NCI-H446 treated with DMSO at 0.1 percent for 48 hours (cell line): ENCODE measurements at regions not wholly inside any gene's neighbourhood (a gene's known extent, or its start where the extent isn't known, plus 50 kb on each side); places are given as distances from the start of the nearest gene placed in this dataset.

Experiments
- DNase-seq: peaks from one replicate; lab custom pipeline; 2025; lab: John Stamatoyannopoulos, UW

DNA sequence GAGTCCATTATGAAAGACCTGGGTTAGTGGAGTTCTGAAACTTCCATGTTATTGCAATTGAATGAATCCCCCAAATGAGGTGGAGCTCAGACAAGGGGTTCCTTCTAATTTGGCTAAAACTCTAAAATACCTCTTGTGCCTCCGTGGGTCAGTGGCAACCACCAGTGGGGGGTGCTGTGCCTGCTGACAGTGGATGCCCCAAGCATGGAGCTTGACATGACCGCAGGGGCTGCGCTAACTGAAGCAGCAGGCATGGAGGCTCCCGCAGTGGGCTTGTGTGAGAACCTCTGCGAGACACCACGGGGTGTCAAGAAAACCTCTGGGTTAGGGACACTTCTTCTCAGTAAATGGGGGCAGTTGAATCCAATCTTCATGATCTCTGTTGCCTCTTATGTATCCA is 200.5 kb downstream of the DRD1 start:
- DNase-seq = no peak

DNA sequence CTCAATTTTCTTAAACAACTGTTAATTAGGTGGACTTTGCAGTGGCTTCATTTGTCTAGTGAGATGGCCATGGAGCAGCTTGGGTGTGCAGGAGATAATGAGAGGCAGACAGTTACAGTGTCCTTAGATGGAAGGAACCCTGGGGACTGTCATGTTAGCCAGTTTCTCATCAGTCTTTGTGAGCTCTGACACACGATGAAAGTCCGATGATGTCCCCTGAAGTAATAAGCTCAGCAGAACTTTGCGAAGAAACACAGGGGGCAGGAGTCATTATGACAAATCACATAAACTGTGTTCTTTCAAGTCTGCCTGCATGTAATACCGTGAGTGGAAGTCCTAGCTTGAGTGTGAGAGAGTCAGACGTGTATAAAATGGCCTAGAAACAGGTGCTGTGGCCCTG is 201.8 kb downstream of the DRD1 start:
- DNase-seq = no peak

DNA sequence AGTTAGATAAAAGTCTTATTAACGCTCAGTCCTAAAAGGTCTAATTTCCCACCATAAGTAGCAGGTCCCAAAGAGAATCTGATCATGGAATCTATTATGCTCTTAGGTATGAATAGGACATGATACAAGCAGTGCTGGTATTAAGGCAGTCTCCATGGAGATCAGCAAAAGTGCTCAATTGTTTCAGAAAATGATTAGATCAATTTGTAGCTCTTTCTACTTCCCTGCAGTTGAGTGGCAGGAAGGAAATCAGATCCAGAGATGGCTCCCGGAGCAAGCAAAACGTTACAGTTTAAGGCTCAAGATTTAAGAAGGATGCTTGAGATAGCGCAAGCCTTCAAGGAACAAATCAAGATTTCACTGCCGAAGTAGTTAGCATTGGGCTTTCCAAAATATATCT is 205.7 kb downstream of the DRD1 start:
- DNase-seq = no peak

DNA sequence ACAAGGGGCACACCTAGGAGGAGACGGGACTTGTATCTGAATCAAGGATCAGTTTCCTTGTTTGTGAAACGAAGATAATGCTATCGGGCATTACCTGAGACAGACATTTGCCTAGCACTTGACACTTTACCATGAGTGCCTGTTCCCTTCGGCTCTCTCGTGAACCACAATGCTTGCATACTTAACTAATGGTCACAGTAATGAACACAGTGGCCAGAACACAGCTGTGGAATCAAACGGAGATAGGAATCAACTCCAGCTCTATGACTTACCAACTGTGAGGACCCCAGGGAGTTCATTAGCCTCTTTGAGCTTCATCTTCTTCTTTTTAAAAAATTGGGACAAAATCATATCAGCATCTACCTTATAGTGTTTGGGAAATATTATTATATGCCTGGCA is 207.8 kb downstream of the DRD1 start:
- DNase-seq = no peak

DNA sequence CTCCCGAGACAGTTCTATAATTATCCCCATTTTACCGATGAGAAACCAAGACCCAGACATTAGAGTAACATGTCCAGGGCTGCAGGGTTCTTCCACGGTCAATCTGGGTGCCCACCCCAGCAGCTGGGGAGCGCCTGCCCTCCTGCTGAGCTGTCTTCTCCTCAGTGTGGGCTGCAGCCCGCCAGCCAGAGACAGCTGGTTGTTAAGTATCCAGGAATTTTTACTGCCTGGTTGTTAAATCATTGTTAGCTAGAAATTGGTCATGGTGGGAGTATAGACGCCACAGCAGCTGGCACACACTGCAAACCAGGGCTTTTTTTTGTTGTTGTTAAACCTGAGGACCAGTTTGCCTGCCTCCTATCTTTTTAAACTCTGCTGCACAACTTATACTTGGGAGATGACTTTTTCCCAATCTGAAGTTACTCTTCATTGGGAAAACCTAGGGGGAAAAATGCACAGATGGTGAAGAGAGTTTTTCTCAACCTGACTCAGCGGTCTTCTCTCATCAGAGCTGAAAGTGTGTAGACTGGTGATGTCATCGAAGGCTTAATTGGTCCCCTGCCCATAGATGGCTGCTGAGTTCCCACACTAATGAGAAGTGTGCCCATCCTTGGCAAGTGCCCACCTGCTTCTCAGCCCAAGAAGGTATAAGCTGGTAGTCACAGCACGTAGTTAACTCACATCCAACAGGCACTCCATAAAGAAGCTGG is 208.6 kb downstream of the DRD1 start:
- DNase-seq = no peak

DNA sequence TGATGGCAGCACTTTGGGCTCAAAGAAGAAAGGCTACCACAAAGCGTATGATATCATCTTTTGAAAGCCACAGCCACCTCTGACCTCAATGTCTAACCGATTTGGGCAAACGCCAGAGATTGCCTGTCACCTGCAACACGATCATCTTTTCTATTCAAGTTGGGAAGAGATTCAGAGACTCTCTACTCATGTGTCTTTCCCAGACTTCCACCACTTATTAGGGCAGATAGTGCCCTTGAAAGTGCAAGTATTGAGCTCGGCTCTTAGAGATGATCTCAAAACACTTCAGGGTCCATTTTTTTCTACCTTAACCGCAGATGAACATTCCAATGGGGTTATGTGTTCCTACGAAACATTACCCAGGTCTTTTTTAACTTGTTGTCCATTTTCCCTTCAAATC is 213.7 kb downstream of the DRD1 start:
- DNase-seq = no peak

DNA sequence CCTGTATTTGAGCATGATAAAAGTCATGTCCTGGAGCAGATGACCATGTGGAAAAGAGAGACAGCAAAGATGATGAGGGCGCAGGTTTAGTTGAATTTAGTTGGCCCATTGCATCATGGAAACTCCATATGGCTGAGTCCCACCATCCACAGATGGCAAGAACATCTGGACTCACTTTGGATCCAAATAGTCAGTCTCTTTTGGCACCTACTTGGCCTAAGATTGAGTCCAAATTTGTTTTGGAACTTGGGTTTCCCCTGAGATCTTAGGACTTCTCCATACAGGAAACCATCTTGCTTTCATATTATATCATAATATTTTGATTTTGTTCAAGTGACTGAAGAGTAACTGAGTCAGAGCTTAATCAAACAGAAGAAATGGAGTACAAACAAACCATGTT is 217.5 kb downstream of the DRD1 start:
- DNase-seq = no peak

DNA sequence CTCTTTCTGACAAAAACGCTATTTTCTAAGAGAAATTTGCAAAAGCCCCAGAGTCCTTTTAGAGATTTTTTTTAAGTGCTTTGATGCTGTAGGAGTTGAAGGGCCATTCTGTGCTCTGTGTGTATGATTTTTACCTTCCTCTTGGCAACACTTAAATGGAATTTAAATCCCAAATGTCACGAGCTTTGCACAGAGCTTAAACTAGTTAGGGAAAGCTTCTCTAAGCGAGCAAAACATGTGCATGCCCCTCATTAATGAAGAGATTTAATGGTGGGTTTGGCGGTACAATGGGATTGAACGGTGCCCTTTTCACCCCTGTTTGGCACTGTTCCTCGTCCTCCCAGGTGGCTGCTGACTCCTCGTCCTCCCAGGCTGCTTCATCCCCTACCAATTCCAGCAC is 220.7 kb downstream of the DRD1 start:
- no peak for DNase-seq

DNA sequence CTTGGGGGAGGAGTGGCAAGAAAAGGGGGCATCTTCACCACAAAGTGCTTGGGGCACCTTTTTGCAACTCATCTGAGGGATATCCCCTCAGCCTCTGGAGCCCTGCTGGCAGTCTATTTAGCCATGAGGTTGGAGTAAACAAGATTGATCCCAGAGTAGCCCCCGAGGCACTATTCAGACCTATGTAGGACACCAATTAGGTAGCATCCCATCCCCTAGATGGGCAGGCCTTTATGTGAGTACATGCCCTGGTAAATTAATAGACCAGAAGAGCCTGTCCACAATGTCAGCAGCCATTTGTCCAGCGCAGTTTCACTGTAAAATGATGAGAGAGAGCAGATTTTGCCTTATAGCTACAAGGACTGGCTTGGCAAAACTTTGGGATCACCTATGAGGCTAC is 221.4 kb downstream of the DRD1 start:
- no peak for DNase-seq

DNA sequence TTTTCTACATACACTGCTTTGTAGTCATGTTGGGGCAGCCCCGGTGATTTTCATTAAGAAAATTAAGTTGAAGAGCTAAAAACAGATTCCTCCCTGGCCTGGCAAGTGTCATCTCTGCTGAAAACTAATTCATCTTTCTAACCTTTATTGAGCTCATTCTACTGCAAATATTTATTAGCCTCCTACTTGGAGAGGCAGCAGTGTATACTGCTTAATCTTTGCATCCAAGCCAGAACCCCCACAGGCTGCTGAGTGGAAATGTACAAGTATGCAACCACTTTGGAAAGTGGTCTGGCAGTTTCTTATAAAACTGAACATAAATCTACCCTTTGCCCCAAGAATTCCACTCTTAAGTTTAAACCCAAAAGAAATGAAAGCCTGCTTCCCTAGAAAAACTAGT is 223.4 kb downstream of the DRD1 start:
- no peak for DNase-seq

DNA sequence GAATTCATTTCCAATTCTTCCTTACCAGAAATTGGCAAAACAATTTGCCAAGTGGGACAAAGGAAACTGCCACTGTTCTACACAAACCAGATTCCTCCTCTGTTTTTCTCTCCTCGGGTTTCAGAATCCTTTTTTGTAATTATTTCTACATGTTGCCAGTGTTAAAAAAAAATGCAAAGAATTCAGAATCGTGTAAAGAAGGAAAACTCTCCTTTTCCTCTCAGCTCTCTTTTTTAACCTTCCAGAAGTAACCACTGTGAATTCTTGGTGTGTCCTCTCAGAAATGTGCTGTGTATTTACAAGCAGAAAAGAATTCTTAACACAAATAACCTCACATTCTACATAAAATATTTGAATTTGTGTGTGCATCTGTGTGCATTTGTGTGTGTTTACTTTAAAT is 224.6 kb downstream of the DRD1 start:
- DNase-seq = no peak

DNA sequence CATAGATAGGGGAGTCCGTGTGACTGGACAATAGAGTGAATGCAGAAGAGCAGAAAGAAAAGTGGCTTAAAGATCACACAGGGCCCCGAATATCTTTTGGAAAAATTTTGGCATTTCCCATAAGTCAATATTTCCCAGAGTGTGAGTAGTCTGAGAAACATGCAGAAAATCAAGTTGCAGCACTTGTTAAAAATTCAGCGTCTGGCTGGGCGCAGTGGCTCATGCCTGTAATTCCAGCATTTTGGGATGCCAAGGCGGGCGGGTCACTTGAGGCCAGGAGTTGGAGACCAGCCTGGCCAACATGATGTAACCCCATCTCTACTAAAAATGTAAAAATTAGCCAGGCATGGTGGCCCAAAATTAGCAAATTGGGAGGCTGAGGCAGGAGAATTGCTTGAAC is 227.0 kb downstream of the DRD1 start:
- DNase-seq = no peak

DNA sequence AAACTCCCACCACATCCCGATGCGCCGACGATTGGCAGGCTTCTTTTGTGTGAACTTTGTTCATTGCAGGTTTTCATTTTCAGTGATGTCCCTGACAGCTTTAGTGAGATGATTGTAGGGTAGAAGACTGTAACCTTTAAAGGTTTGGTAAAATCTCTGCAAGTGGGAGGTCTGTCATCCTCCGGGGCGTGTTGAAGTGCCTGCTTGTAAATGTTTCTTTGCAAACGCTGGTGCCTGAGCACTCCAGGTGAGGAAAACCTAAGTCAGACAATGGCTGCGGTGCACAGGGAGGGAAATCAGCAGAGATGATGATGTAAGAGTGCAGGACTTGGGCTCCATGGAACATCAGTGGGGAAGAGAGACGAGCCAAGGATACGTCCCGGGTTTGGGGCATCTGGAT is 228.1 kb downstream of the DRD1 start:
- DNase-seq = no peak

DNA sequence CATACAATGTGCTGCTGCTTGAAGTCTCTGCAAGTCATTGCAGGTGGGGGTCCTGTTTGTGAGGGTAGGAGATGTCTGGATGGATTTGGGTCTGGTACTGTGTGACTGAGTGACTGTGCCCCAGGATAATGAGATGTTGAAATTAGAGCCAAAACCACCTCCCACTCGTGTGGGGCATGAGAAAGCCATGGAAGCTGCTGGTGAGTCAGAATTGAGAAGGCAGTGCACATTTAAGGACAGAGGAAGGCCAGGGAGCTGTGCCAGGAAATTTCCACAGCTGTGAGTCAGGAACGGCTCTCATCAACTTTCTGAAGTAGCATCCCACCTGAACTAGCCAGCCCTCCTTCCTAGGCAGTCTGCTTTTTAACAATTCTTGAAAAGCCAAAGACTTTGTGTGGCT is 229.8 kb downstream of the DRD1 start:
- no peak for DNase-seq

DNA sequence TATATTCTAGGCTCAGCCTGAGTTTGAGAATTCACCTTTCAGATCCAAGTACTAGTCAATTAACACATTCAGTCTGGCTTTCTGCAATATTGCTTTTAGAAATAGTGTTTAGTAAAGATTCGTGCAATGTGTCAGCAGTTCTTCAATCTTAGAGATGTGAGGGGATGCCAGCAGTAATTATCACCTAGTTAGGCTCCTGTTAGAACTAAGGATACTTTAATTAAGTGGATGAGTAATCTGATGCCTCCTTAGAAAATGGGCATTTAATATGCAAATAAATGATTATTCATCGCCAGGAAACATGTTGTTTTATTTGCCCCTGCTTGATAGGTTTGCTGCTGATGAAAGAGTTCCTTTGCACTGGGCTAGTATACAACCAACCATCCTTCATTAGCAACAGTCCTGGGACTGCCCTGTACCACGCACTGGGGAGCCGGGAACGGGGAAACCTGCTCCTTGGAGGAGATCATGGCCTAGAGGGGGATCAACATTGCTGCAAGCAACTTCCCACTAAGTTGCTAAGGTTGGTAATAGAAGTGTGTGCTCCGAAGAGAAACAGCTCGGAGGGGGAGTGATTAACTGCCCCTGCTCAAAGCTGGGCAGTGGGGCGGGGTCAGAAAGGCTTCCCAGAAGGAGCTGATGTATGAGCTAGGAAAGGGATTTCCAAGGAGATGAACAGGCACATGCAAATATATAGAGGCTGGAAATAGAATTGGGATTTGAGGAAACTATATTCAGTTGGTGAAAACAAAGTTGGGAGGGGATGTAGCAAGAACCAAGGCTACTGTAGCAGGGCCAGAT is 231.8 kb downstream of the DRD1 start:
- no peak for DNase-seq

DNA sequence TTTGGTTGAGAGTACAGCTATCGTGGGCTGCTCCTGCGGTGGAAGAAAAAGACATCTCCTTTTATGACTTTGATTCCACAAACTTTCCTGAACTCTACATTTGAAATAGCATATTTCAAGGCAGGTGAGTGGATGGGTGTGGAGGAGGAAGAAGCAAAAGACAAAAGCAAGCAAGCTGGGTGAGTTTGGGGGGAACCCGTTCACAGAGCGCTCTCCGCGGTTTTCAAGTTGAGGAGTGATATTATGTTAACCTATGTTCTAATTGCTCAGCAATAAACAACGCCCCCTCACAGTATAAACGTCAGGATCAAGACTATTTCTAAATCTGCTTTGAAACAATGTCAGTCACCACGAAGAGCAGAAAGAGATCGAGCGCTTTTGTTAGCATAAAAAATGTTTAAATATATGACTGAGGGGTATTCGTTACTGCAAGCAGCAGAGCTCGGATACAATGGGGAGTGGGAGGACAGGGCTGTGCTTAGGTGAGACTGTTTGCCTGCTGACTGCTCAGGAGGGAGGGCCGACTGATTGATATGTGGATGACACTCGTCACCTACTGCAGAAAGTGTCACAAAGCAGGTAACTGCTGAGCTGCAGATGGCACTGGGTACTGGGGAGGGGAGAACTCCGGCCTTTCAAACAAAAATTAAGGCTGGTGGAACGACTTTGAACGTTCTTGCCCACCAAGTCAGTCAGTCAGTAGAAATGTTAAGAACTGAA is 236.5 kb downstream of the DRD1 start:
- no peak for DNase-seq

DNA sequence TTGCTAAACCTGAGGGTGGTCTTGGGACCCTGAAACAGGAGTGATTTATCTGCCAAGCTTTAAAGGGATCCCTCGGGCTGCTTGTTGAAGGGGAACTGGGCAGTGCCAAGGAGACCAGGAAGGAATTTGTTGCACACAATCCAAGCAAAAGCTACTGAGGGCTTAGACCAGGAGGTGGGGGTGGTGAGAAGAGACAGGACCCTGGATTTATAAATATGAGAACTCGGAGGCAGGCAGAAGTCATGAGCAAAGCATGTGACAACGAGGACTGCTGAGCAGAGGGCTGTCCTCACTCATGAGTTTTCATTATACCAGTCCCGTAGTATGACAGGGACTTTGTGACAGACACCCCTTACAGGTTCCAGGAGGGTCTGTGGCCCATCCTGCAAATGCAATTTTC is 237.3 kb downstream of the DRD1 start:
- DNase-seq = no peak

DNA sequence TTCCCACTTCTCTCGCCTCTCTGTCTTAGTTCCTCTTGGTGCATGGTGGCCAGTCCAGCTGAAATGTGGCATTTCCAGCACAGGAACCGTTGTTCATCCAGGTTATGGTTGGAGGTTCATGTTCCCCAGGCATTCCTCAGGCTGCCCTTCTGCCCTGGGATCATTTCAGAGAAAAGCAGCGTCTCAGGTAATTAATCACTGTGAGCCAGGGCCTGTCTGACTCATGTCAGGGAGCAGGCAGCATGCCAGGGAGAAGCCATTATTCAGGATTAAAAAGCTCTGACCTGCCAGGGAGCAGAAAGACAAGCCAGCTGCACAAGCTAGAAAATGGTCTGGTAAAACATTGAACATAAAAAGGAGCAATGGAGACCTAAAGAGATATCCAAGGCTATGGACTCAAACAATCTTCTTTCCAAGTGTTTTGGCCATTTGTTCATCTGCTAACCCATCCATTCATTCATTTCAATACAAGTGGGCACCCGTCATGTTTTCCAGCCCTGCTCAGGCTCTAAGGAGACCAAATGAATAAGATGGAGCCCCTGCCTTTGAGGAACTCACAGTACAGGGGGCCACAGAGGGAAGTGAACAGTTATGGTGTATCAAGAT is 241.4 kb downstream of the DRD1 start:
- peak; percentile 26 for DNase-seq

DNA sequence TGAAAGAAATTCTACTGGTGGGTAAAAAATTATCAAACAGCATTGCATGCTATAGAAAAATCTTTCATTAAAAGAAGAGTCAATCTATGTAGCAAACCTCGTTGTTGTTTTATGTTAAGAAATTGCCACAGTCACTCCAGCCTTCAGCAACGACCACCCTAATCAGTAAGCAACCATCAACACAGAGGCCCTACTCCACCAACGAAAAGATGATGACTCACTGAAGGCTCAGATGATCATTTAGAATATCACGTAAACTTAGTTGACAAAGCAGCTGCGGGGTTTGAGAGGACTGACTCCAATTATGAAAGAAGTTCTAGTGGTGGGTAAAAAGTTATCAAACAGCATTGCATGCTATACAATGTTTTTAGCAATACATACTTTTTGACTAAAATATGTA is 242.6 kb downstream of the DRD1 start:
- DNase-seq = no peak

DNA sequence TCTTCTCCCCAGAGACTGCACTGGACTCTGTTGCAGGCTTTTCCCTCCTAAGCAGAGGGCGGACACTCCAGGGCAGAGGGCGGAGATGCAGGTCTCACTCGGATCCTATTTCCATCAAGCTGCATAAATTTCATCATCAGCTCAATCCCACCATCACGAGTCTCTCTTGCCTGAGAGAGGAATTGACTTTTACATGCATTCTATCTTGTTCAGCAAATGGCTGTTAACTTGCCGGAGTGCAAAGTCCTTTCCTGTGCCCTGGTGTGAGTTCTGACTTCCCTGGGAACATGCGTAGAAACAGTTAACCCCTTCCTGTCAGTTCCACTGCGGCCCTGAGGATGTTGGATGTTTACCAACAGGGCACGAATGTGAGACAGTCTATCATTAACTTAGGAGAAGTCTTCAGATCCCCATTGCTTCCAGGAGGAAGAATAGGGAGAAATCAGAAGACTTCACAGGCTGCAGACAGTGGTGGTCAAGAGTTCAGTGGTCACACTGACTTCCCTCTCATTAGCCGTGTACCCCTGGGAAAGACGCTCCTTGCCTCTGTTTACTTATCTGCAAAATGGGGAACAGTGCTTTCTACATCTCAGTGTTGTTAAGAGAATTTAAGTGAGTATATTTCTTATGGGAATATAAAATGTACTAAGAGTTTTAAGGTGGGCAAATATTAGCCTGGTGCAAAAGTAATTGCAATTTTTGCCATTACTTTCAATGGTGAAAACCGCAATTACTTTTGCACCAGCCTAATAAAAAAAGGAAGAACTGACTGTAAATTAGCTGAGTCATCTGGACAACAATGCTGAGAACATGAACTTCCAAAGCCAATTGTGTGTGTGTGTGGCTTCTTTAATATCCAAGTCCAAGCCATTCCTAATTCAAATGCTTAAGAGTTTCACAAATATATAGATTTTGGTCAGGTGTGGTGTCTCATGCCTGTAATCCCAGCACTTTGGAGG is 248.0 kb downstream of the DRD1 start:
- DNase-seq = no peak

DNA sequence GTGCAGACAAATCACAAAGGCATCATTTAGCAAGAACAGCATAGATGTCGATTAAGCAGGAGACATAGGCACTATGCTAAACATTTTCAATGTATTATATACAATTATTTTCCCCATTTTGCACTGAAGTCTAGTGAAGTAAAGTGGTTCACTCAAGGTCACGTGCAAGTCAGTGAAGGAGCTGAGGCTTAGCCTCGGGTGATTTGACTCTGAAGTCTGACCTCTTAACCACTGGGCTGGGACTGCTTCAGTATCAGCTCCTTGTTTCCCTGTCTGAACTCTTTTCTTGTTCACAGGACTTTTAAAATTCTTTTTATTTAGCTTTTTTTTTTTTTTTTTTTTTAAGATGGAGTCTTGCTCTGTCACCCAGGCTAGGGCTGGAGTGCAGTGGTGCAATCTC is 262.7 kb downstream of the DRD1 start:
- no peak for DNase-seq

DNA sequence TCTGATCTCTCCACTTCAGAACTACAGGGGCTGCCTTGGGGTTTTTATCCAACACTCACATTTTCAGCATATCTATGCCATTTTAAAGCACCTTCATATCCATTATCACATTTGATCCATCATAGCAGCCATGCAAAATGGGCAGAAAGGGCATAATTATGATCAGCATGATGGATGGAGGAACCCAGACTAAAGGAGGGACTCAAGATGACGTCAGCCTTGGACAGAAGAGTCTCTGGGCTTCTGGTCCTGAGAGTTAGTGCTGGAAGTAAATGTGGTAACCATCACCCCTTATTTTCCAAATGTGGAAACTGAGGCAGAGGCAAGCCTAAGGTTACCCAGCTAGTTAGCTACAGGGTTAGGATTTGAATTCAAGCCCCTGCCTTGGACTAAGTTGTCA is 273.1 kb downstream of the DRD1 start:
- no peak for DNase-seq
